HFFc6 (cell line): ENCODE measurements at regions not wholly inside any gene's neighbourhood (a gene's known extent, or its start where the extent isn't known, plus 50 kb on each side); places are given as distances from the start of the nearest gene placed in this dataset.

Experiments
- DNase-seq: peaks from one replicate; pipeline ENCODE4 v3.0.0-alpha.2; 2018
- H3K27ac Mint-ChIP-seq: 2 replicates; pipeline ENCODE4 v1.8.0; 2020; ENCODE audit warnings: mild to moderate bottlenecking, mixed read lengths
- H3K27me3 Mint-ChIP-seq: 2 replicates; pipeline ENCODE4 v1.8.0; 2021; ENCODE audit warnings: mild to moderate bottlenecking, moderate library complexity, mixed read lengths; ENCODE audit not compliant: insufficient read depth
- H3K36me3 Mint-ChIP-seq: 2 replicates; pipeline ENCODE4 v1.8.0; 2021; ENCODE audit warnings: low read depth, mixed read lengths
- H3K4me1 Mint-ChIP-seq: 2 replicates; pipeline ENCODE4 v1.8.0; 2020; ENCODE audit warnings: low read depth, mixed read lengths
- H3K4me3 Mint-ChIP-seq: 2 replicates; pipeline ENCODE4 v1.8.0; 2020; ENCODE audit warnings: mild to moderate bottlenecking, moderate library complexity, mixed read lengths
- H3K9me3 Mint-ChIP-seq: 2 replicates; pipeline ENCODE4 v1.8.0; 2020; ENCODE audit warnings: mild to moderate bottlenecking, mixed read lengths
- TF ChIP-seq, protein P1 (sequence below): fragments of 200-600 bp; sonication (generic); IDR thresholded peaks from 2 replicates; pipeline ENCODE4 v1.5.0; 2021; ENCODE audit warnings: antibody characterized with exemption, mild to moderate bottlenecking

DNA sequence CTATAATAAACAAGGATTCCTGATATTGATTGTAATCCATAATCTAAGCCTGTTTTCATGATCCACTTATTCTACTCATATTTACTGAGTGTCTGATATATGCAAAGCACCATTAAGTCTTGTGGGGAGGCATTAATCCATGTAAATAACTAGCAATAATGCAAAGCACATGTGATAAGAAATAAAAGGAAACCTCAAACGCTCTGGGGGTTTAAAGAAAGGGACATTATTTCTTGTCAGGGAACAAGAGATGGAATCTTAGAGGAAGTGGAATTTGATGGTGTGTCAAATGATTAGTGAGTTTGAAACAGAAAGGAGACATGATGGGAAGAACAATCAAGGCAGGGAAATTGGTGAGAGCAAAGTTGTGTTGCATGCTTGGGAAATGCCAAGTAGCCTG, 57.4 kb upstream of the FLT1 start:
- TF ChIP-seq, protein P1, sequence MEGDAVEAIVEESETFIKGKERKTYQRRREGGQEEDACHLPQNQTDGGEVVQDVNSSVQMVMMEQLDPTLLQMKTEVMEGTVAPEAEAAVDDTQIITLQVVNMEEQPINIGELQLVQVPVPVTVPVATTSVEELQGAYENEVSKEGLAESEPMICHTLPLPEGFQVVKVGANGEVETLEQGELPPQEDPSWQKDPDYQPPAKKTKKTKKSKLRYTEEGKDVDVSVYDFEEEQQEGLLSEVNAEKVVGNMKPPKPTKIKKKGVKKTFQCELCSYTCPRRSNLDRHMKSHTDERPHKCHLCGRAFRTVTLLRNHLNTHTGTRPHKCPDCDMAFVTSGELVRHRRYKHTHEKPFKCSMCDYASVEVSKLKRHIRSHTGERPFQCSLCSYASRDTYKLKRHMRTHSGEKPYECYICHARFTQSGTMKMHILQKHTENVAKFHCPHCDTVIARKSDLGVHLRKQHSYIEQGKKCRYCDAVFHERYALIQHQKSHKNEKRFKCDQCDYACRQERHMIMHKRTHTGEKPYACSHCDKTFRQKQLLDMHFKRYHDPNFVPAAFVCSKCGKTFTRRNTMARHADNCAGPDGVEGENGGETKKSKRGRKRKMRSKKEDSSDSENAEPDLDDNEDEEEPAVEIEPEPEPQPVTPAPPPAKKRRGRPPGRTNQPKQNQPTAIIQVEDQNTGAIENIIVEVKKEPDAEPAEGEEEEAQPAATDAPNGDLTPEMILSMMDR, result no peak
- Mint-ChIP-seq H3K27me3 (no peaks in the 10 kb centered on the region), H3K9me3 (no peaks in the 10 kb centered on the region), H3K4me3 (no peak overlapping the region), H3K4me1 (peaks cover 53% of the 10 kb centered on the region), H3K27ac (no peak overlapping the region), H3K36me3 (no peaks in the 10 kb centered on the region)
- DNase-seq, result no peak

DNA sequence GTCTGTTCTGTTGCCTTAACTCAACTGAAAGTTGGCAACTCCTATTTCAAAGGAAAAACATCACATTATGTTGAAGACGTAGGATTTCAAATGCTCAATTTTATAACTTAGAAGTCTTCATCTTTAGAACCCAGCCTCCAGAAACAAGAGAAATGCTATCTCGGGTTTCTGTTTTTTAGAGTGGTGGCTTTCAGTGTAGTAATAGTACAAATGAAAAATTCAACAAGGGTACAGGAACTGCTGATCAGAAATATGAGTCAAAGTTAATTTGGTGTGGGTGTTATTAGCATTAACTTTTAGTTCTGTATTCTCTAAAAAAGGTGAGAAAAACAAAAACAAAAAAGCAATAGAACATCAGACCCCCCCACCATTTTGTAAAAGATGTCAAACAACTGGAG, 56.6 kb upstream of the FLT1 start:
- TF ChIP-seq, protein P1, result no peak

DNA sequence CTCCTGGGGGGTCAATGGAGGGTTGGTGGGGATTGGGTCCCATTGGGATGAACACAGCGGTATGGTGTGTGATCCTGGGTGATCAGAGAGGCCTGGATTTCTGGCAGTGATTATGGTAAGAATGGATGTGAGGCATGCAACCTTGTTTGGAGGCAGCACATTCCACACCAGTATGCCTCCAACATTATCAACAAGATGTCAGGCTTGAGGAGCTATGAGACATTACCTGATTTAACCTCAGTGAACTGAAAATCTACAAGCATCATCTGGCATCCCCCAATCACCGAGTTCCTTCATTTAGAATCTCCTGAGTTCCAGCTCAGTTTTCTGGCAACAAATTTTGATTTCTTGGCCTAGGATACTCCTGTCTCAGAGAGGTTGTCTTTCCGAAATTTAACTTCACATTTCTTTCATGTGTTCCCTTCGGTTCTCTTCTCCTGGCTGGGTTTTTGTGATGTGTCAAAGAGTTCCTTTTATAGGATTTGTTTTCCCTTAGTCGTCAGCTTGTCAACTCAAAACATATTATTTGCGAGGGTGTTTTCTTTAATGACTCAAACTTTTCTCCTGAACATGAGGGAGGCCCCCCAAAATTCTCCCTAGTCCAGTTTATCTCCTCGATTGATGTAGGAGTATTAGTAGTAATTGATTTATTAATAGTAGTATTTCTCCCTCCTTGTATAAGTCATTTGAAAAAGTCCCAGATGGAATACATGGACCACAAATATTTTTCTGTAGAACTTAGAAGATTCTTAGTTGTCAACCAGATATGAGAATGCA, 56.0 kb upstream of the FLT1 start:
- TF ChIP-seq, protein P1, result no peak
- Mint-ChIP-seq H3K27me3 (no peaks in the 10 kb centered on the region), H3K9me3 (no peaks in the 10 kb centered on the region), H3K36me3 (no peaks in the 10 kb centered on the region), H3K27ac (no peak overlapping the region), H3K4me3 (no peak overlapping the region), H3K4me1 (peaks cover 49% of the 10 kb centered on the region)
- DNase-seq, result no peak

More for the DNA sequence above, 56.6 kb upstream of the FLT1 start:
- no peak overlapping the region for H3K4me3 Mint-ChIP-seq
- H3K36me3 Mint-ChIP-seq, result no peaks in the 10 kb centered on the region
- H3K27me3 Mint-ChIP-seq, result no peaks in the 10 kb centered on the region
- H3K4me1 Mint-ChIP-seq, result peaks cover 47% of the 10 kb centered on the region
- no peak overlapping the region for H3K27ac Mint-ChIP-seq
- H3K9me3 Mint-ChIP-seq, result no peaks in the 10 kb centered on the region
- no peak for DNase-seq

DNA sequence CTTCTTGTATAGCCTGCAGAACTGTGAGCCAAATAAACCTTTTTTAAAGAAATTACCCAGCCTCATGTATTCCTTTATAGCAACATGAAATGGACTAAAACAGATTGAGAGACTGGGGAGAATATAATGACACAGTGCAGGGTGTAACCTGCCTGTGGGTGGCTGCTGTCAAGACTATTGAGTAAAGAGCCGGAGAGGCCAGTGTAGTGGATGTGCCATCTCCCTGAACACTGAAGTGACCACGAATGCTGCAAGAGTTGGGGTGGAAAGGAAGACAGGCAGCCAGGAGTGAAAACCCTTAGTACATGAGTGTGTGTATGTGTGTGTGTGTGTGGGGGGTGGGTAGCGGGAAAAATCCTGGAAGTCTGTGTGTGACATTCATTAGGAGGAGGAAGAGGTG, 55.2 kb upstream of the FLT1 start:
- Mint-ChIP-seq H3K27me3 (no peaks in the 10 kb centered on the region), H3K27ac (no peak overlapping the region), H3K9me3 (no peaks in the 10 kb centered on the region), H3K4me3 (no peak overlapping the region), H3K4me1 (peaks cover 52% of the 10 kb centered on the region), H3K36me3 (no peaks in the 10 kb centered on the region)
- no peak for DNase-seq
- TF ChIP-seq, protein P1, result no peak

DNA sequence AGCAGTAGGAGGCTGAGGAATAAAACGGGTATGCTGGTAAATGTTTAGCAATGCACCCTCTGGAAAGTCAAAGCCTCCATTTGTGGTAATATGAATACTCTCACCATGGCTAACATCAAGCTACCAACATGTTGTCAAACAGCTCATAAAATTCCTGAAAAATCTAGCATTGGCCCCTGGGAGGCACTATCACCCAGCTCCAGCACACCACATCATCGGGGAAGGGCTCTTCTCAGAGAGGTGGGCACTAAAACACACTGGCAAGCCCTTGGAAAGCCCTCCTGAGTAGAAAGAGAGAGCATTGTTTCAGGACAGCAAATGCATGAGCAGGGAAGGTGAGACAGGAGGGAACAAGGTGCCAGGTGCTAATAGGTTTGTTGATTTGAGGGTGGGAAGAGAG, 53.9 kb upstream of the FLT1 start:
- Mint-ChIP-seq H3K4me3 (no peak overlapping the region), H3K4me1 (peaks cover 48% of the 10 kb centered on the region), H3K36me3 (peaks cover 10% of the 10 kb centered on the region), H3K9me3 (peaks cover 11% of the 10 kb centered on the region), H3K27ac (no peak overlapping the region), H3K27me3 (no peaks in the 10 kb centered on the region; the same call in none of the 2 replicates)
- DNase-seq, result no peak
- TF ChIP-seq, protein P1, result peak; percentile 55; the same call in 1 of the 2 replicates
